BJ (cell line): ENCODE measurements at regions not wholly inside any gene's neighbourhood (a gene's known extent, or its start where the extent isn't known, plus 50 kb on each side); places are given as distances from the start of the nearest gene placed in this dataset.

Experiments used
- CTCF ChIA-PET: fragments of 350-600 bp; formaldehyde crosslinking; extraction: SDS; loops from one replicate; lab custom pipeline; 2021; ENCODE audit warnings: antibody characterized with exemption, inconsistent platforms; lab: Yijun Ruan, JAX
- POLR2A ChIA-PET: fragments of 300-600 bp; sonication (Branson Sonifier 250); formaldehyde crosslinking; extraction: SDS; loops from one replicate; lab custom pipeline; 2021; ENCODE audit warnings: antibody characterized with exemption; lab: Charles Lee
- DNase-seq: peaks from one replicate; pipeline ENCODE4 v3.0.0-alpha.2; 2011; ENCODE audit warnings: low read depth
- H3K27me3 ChIP-seq: 2 replicates; pipeline ENCODE4 v1.6.0; 2011; ENCODE audit warnings: low read length; ENCODE audit not compliant: control insufficient read depth, insufficient read depth
- H3K36me3 ChIP-seq: 2 replicates; pipeline ENCODE4 v1.5.1; 2011; ENCODE audit warnings: low read length; ENCODE audit not compliant: control insufficient read depth, insufficient read depth
- H3K4me3 ChIP-seq: 2 replicates; pipeline ENCODE4 v1.5.1; 2011; ENCODE audit warnings: low read depth, mild to moderate bottlenecking, control low read depth, low read length
- CTCF ChIP-seq: IDR thresholded peaks from 2 replicates; pipeline ENCODE4 v1.5.1; 2011; ENCODE audit warnings: low read depth, mild to moderate bottlenecking, control low read depth, inconsistent platforms, low read length, moderate library complexity; ENCODE audit not compliant: insufficient read depth

GRCh38 chr10:100618091-100618615, 82.4 kb downstream of the HIF1AN start:
- CTCF ChIA-PET = no interaction called here
- no peak for DNase-seq
- Histone ChIP-seq H3K27me3 (peaks cover 41% of the 10 kb centered on the region), H3K36me3 (no peaks in the 10 kb centered on the region), H3K4me3 (no peak overlapping the region)
- POLR2A ChIA-PET = no interaction called here
- TF ChIP-seq CTCF = no peak

GRCh38 chr10:100618632-100619255, 83.0 kb downstream of the HIF1AN start:
- peaks cover 41% of the 10 kb centered on the region for H3K27me3 ChIP-seq
- POLR2A ChIA-PET = no interaction called here

GRCh38 chr10:100620087-100620835, 84.5 kb downstream of the HIF1AN start:
- Histone ChIP-seq H3K36me3 (no peaks in the 10 kb centered on the region), H3K27me3 (peaks cover 47% of the 10 kb centered on the region), H3K4me3 (no peak overlapping the region)
- ChIA-PET POLR2A (no interaction called here), CTCF (no interaction called here)
- DNase-seq = no peak
- no peak for TF ChIP-seq CTCF

More at GRCh38 chr10:100618632-100619255, 83.0 kb downstream of the HIF1AN start:
- TF ChIP-seq CTCF = no peak
- CTCF ChIA-PET = interaction anchor here (0.9 kb wide), 1 partner anchor 13 kb away, joined by 5 read pairs; no protein-coding TSS in a partner anchor
- no peak for DNase-seq
- H3K36me3 ChIP-seq = no peaks in the 10 kb centered on the region
- no peak overlapping the region for H3K4me3 ChIP-seq

GRCh38 chr10:100621360-100622205, 85.8 kb downstream of the HIF1AN start:
- no peak for DNase-seq
- CTCF ChIA-PET = no interaction called here
- peaks cover 51% of the 10 kb centered on the region for H3K27me3 ChIP-seq
- no peak for TF ChIP-seq CTCF
- no peaks in the 10 kb centered on the region for H3K36me3 ChIP-seq
- no peak overlapping the region for H3K4me3 ChIP-seq
- POLR2A ChIA-PET = no interaction called here

- Histone ChIP-seq H3K4me3 (no peak overlapping the region), H3K27me3 (peaks cover 46% of the 10 kb centered on the region), H3K36me3 (no peaks in the 10 kb centered on the region)
- DNase-seq = no peak
- TF ChIP-seq CTCF = no peak
- POLR2A ChIA-PET = no interaction called here
- CTCF ChIA-PET = no interaction called here
Measured at GRCh38 chr10:100622946-100623345, 87.2 kb downstream of the HIF1AN start.
